ENCODE measurements at regions not wholly inside any gene's neighbourhood (a gene's known extent, or its start where the extent isn't known, plus 50 kb on each side); places are given as distances from the start of the nearest gene placed in this dataset.
"Not testable (repeated sequence)": the region's sequence is repeated elsewhere in the genome, so short reads cannot be mapped to it uniquely, and the experiment has no call there.

DNA sequence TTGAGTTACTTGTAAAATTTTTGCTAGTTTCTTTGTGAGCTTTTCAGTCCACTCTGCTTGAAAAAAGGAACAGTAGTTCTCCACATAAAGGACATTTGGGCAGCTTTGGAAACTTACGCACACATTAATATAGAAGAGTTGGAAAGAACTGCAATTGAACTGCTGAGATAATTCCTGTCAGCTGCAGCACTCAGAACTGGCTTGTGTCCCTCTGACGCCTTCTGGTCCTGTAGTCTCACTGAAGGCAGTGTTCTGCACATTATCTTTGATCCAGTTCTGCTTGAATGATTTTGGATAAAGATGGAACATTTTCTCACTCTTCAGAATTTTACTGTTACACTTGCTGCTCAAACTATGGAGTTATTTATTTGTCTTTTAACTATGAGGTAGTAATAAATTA is 901.9 kb downstream of the OTOL1 start:
- no peaks in the 10 kb centered on the region for H3K27me3 ChIP-seq (replicated peaks; ENCODE audit: control insufficient read depth, insufficient read depth, low read length)
- TF ChIP-seq, protein P1, sequence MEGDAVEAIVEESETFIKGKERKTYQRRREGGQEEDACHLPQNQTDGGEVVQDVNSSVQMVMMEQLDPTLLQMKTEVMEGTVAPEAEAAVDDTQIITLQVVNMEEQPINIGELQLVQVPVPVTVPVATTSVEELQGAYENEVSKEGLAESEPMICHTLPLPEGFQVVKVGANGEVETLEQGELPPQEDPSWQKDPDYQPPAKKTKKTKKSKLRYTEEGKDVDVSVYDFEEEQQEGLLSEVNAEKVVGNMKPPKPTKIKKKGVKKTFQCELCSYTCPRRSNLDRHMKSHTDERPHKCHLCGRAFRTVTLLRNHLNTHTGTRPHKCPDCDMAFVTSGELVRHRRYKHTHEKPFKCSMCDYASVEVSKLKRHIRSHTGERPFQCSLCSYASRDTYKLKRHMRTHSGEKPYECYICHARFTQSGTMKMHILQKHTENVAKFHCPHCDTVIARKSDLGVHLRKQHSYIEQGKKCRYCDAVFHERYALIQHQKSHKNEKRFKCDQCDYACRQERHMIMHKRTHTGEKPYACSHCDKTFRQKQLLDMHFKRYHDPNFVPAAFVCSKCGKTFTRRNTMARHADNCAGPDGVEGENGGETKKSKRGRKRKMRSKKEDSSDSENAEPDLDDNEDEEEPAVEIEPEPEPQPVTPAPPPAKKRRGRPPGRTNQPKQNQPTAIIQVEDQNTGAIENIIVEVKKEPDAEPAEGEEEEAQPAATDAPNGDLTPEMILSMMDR (IDR thresholded peaks at IDR 0.05; ENCODE audit: insufficient read depth, low read length, poor library complexity, severe bottlenecking), result no peak
- DNase-seq (ENCODE audit: extremely low read depth, insufficient read length), result no peak

DNA sequence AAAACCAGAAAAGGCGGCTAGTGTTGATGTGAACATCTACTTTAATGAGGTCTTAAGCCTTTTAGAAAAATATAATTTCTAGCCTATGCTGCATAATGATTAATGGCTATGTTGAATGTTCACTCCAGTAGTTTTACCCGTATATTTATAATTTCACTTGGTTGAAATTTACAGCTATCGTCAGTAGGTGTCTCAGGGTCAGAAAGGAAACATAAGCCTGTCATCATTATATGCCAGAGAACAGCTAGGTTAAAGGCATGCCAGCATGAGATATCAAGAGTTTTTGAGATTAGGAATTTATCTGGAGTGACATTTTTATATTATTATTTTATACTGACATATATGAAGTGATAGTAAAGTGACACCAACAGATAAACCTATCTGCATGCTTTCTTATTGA is 904.1 kb downstream of the OTOL1 start:
- Histone ChIP-seq H3K27me3 (replicated peaks; ENCODE audit: control insufficient read depth, insufficient read depth, low read length) (no peaks in the 10 kb centered on the region), H3K4me3 (replicated peaks; ENCODE audit: low read depth, low read length) (no peak overlapping the region), H3K36me3 (ENCODE audit: control insufficient read depth, insufficient read depth, low read length) (no peaks in the 10 kb centered on the region)
- no peak for DNase-seq (ENCODE audit: extremely low read depth, insufficient read length)
- TF ChIP-seq, protein P1 (IDR thresholded peaks at IDR 0.05; ENCODE audit: insufficient read depth, low read length, poor library complexity, severe bottlenecking), result no peak

More for the DNA sequence above, 901.9 kb downstream of the OTOL1 start:
- Histone ChIP-seq H3K36me3 (ENCODE audit: control insufficient read depth, insufficient read depth, low read length) (no peaks in the 10 kb centered on the region), H3K4me3 (replicated peaks; ENCODE audit: low read depth, low read length) (no peak overlapping the region)

GRCh38 chr3:162411556-162411955 is 914.9 kb downstream of the OTOL1 start:
- not testable (repeated sequence) for H3K36me3 ChIP-seq (ENCODE audit: control insufficient read depth, insufficient read depth, low read length); DNase-seq (ENCODE audit: extremely low read depth, insufficient read length); H3K27me3 ChIP-seq (replicated peaks; ENCODE audit: control insufficient read depth, insufficient read depth, low read length); H3K4me3 ChIP-seq (replicated peaks; ENCODE audit: low read depth, low read length)

DNA sequence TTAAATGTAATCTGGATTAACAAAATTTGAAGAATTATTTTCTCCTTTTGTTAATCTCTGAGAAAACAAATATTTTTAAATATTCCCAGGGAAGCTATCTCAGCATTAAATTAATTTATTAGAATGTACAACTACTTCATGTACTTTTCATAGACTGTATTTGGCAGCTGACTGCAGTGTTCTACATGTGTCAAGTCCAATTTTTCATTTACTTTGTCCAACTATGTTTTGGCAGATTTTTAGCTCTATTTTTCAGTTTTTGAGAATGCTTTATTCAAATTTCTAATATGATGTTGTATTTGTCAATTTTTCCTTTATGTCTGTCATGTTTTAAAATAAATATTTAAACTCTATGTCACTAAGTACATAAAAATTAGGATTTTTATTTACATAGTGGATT is 925.1 kb downstream of the OTOL1 start:
- H3K27me3 ChIP-seq (replicated peaks; ENCODE audit: control insufficient read depth, insufficient read depth, low read length), result no peaks in the 10 kb centered on the region
- no peak overlapping the region for H3K4me3 ChIP-seq (replicated peaks; ENCODE audit: low read depth, low read length)
- no peaks in the 10 kb centered on the region for H3K36me3 ChIP-seq (ENCODE audit: control insufficient read depth, insufficient read depth, low read length)
- DNase-seq (ENCODE audit: extremely low read depth, insufficient read length), result no peak
- TF ChIP-seq, protein P1 (IDR thresholded peaks at IDR 0.05; ENCODE audit: insufficient read depth, low read length, poor library complexity, severe bottlenecking), result no peak

- DNase-seq (ENCODE audit: extremely low read depth, insufficient read length), result no peak
- H3K4me3 ChIP-seq (replicated peaks; ENCODE audit: low read depth, low read length), result no peak overlapping the region
- H3K36me3 ChIP-seq (ENCODE audit: control insufficient read depth, insufficient read depth, low read length), result no peaks in the 10 kb centered on the region
- TF ChIP-seq, protein P1 (IDR thresholded peaks at IDR 0.05; ENCODE audit: insufficient read depth, low read length, poor library complexity, severe bottlenecking), result no peak
- H3K27me3 ChIP-seq (replicated peaks; ENCODE audit: control insufficient read depth, insufficient read depth, low read length), result no peaks in the 10 kb centered on the region
Observed at GRCh38 chr3:162428192-162428591, 931.6 kb downstream of the OTOL1 start.

- Histone ChIP-seq H3K4me3 (replicated peaks; ENCODE audit: low read depth, low read length) (no peak overlapping the region), H3K36me3 (ENCODE audit: control insufficient read depth, insufficient read depth, low read length) (no peaks in the 10 kb centered on the region), H3K27me3 (replicated peaks; ENCODE audit: control insufficient read depth, insufficient read depth, low read length) (no peaks in the 10 kb centered on the region)
- TF ChIP-seq, protein P1 (IDR thresholded peaks at IDR 0.05; ENCODE audit: insufficient read depth, low read length, poor library complexity, severe bottlenecking), result no peak
- no peak for DNase-seq (ENCODE audit: extremely low read depth, insufficient read length)
Observed at GRCh38 chr3:162435750-162436149, 939.1 kb downstream of the OTOL1 start.
